LNCAP (cell line): ENCODE measurements at regions not wholly inside any gene's neighbourhood (a gene's known extent, or its start where the extent isn't known, plus 50 kb on each side); places are given as distances from the start of the nearest gene placed in this dataset.

Source experiments
- TF ChIP-seq, protein P1 (sequence below): fragments of 450-650 bp; IDR thresholded peaks from 2 replicates; pipeline ENCODE4 v1.5.1; 2017; ENCODE audit warnings: mild to moderate bottlenecking

DNA sequence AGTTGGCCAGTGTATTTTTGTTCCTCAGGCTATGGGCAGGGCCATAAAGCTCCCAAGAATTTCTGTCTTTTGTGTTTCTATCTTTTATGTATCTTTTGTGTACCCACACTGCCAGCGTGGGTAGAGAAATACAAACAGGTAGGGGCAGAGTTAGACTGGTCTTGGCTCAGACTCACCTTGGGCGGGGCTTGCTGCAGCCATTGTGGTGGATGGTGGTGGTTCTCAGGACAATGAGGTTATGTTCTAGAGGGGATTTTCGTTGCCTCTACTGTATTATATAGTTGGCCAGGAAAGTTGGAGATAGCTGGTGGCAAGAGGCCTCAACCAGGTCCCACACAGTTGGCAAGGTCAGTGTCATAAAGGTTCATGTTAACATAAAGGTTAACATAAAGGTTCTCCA lies 977.5 kb upstream of the LRFN5 start:
- TF ChIP-seq, protein P1, sequence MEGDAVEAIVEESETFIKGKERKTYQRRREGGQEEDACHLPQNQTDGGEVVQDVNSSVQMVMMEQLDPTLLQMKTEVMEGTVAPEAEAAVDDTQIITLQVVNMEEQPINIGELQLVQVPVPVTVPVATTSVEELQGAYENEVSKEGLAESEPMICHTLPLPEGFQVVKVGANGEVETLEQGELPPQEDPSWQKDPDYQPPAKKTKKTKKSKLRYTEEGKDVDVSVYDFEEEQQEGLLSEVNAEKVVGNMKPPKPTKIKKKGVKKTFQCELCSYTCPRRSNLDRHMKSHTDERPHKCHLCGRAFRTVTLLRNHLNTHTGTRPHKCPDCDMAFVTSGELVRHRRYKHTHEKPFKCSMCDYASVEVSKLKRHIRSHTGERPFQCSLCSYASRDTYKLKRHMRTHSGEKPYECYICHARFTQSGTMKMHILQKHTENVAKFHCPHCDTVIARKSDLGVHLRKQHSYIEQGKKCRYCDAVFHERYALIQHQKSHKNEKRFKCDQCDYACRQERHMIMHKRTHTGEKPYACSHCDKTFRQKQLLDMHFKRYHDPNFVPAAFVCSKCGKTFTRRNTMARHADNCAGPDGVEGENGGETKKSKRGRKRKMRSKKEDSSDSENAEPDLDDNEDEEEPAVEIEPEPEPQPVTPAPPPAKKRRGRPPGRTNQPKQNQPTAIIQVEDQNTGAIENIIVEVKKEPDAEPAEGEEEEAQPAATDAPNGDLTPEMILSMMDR = no peak

DNA sequence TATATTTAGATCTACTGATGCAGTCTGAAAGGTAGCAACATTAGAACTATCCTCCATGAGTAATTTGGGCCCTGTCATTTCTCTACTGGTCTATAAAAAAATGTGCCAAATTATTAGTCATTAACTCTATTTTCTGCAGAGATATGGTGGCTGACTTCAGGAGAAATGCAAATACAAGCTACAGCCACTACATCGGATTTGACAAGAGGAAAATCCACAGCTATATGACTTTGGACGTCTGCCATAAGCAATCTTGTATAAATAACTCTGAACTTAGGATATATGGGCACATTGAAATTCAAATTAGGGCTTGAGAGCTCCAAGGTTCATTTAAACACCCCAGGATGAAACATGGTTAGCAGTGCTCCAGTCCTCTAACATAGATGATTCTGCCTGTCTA lies 983.0 kb upstream of the LRFN5 start:
- TF ChIP-seq, protein P1 = no peak

DNA sequence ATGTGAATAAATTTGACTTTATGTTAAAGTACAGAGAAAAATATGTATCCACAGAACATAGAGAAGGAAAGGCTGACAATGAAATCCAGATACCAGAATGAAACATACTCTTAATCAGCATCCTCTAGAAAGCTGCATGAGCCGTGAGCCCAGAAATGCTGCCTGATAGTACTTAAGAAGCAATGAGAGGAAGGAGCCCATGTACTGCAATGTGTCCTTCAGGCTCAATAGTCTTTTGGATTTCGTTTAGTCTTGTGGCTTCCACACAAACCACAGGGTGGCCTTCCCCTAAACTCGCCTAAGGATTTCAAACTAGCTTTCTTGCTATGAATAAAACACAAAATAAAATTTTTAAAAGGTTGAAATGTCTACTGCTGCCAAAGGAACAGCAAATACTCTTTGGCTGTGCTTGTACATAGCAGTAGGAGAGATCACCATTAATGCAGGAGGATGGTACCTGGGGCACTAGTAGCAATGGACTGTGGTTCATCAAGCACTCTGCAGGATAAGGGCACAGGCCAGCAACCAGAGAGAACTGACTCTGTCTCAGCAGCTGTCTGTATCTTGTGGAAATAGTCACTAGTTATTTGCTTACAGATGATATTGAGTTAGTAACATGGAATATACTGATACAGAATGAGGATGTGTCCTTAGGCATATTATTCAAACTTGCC lies 988.3 kb upstream of the LRFN5 start:
- TF ChIP-seq, protein P1 = no peak

DNA sequence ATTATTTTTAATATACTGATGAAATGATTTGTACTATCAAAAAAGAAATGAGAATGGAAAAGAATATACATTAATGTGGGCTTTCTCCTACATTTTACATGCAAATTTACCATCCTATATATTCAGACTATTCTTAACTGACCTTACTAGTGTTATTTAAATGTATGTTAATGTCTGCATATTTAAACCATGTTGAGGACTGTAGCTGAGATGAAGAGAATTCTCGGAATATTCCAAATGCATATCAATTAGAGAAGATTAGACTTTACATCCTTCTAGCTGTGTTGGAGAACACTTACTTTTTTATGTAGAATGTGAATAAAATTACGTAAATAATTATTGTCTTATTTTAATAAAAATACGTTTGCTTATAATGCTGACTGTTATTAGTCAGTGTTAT lies 990.1 kb upstream of the LRFN5 start:
- TF ChIP-seq, protein P1 = no peak

DNA sequence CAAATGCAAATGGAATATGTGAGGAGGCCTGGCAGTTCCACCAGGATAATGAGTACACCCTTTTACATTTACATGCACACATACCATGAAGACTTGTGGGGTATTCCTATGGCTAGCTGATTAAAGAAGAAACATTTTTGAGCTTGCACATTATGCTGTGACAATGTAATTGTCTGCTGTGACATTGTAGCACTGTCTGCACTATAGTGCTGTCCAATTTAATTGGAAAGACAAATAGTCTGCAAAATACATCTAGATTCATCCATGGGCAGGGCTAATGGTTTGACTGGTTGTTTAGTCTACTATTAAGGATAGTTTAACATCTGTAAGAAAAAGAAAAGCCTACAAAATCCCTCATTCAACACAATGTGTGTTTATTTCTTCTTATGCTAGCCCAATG lies 1005.6 kb upstream of the LRFN5 start:
- TF ChIP-seq, protein P1 = no peak

DNA sequence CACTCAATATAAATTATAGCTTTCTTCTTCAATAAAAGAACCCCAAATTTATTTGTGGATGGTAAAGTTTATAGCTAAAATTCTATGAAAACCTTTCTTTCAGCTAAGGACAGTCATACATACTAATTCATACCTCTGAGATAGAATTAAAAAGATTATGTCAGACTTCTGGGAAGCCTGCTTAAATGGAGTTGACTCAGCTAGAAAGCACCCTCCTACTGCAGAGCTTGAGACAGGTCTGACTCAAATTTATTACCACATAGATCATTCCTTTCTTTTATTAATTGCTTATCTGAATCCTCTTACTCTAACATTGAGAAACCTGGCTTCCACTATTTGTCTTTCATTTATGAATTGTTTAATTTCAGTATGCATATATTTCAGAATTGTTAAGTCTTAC lies 1007.0 kb upstream of the LRFN5 start:
- TF ChIP-seq, protein P1 = no peak

DNA sequence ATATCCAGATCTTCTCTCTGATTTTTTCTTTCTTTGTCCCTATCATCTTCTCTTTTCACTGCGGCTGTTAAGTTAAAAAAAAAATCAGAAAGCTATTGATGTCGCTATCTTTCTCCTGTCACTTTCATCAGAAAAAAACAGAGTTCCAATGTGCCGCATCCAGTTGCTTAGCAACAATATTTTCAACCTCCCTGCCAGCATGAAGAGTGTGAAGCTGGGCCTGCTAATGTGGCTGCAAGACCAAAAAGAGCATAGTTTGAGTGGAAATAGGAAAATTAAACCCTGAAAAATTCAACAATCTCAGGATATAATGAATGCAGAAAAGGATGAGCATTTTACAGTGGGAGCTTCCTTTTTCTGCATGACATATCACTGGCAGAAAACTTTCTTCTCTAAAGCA lies 1025.4 kb upstream of the LRFN5 start:
- TF ChIP-seq, protein P1 = no peak

DNA sequence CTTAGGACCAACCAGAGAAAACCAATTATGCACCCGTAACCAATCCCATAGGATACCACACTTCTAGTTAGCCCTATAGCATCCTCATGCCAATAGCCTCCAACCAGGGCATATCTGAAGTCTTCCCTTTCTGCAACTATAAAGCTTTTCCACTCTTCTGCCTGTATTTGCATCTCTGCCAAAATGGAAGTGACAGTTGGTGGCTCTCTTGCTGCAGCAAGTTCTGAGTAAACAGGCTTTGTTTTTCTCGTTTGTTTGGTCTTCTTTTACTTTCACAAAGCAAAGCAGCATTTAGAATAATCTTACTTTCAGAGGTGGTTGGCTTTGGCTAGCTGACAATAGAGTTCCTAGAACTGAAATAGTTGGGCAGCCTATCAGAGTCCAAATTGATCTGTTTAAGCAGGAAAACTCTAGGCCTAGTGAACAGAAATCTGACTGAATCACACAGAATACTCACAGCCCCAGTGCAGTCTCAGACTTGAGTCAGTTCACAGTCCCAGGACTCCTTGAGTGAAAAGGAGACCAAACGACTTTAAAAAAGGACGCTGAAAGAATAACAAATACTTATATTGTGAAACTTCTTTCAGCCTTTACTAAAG lies 1029.7 kb upstream of the LRFN5 start:
- TF ChIP-seq, protein P1 = no peak
